GM10266 (cell line): ENCODE measurements at regions not wholly inside any gene's neighbourhood (a gene's known extent, or its start where the extent isn't known, plus 50 kb on each side); places are given as distances from the start of the nearest gene placed in this dataset.

ENCODE experiments used
- DNase-seq: peaks from one replicate; pipeline ENCODE4 v3.0.0; 2012; ENCODE audit errors: extremely low spot score
- CTCF ChIP-seq: IDR thresholded peaks from 2 replicates; pipeline ENCODE4 v1.5.1; 2012; ENCODE audit warnings: mild to moderate bottlenecking, low read depth; ENCODE audit not compliant: control insufficient read depth, insufficient read depth; ENCODE audit errors: missing control alignments

- TF ChIP-seq CTCF, result no peak
Measured at GRCh38 chr6:14194483-14194882, 76.9 kb downstream of the CD83 start.

GRCh38 chr6:14194976-14195375, 77.4 kb downstream of the CD83 start:
- no peak for TF ChIP-seq CTCF

More at GRCh38 chr6:14194483-14194882, 76.9 kb downstream of the CD83 start:
- no peak for DNase-seq

GRCh38 chr6:14196026-14196425, 78.5 kb downstream of the CD83 start:
- no peak for TF ChIP-seq CTCF

More at GRCh38 chr6:14194976-14195375, 77.4 kb downstream of the CD83 start:
- no peak for DNase-seq

GRCh38 chr6:14197118-14197517, 79.5 kb downstream of the CD83 start:
- no peak for DNase-seq
- TF ChIP-seq CTCF, result no peak

More at GRCh38 chr6:14196026-14196425, 78.5 kb downstream of the CD83 start:
- DNase-seq, result no peak

GRCh38 chr6:14200047-14200446, 82.5 kb downstream of the CD83 start:
- no peak for DNase-seq
- no peak for TF ChIP-seq CTCF

GRCh38 chr6:14202947-14203346, 85.4 kb downstream of the CD83 start:
- no peak for TF ChIP-seq CTCF
- no peak for DNase-seq

- no peak for TF ChIP-seq CTCF
- no peak for DNase-seq
Measured at GRCh38 chr6:14206391-14206790, 88.8 kb downstream of the CD83 start.
